ENCODE measurements at regions not wholly inside any gene's neighbourhood (a gene's known extent, or its start where the extent isn't known, plus 50 kb on each side); places are given as distances from the start of the nearest gene placed in this dataset.
"Not testable (repeated sequence)": the region's sequence is repeated elsewhere in the genome, so short reads cannot be mapped to it uniquely, and the experiment has no call there.

- Histone ChIP-seq H3K4me1 (no peaks in the 10 kb centered on the region), H3K27me3 (no peaks in the 10 kb centered on the region), H3K36me3 (no peaks in the 10 kb centered on the region), H3K4me3 (no peak overlapping the region), H3K9me3 (no peaks in the 10 kb centered on the region), H3K27ac (no peak overlapping the region)
- intact Hi-C loops (cut with DNase I; ENCODE audit: low total_unique reads) = no loop called here
- TF ChIP-seq CTCF (IDR thresholded peaks at IDR 0.05) = no peak
- no peak for DNase-seq
Observed at GRCh38 chr5:130643321-130643720, 521.7 kb downstream of the HINT1 start.

DNA sequence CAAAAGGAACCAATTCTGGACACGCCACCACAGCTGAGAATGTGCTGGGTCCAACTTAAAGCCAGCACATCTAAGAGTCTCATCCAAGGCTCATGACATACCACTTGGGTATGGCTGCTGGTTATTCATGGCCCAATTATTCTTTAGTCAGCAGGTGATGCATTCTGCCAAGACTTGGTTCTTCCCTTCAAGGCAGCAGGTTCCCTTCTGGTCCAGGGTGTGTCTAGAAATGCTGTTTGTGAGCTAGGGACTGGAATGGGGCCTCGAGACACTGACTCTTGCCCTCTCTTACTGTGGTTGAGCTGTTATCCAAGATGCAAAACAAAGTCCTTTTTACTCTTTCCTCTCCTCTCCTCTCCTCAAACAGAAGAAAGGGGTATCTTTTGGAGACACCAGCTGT, 522.6 kb downstream of the HINT1 start:
- intact Hi-C loops (cut with DNase I; ENCODE audit: low total_unique reads) = no loop called here
- no peak for TF ChIP-seq CTCF (IDR thresholded peaks at IDR 0.05)
- no peaks in the 10 kb centered on the region for H3K27me3 ChIP-seq
- H3K4me1 ChIP-seq = no peaks in the 10 kb centered on the region
- no peaks in the 10 kb centered on the region for H3K9me3 ChIP-seq
- DNase-seq = no peak
- no peak overlapping the region for H3K27ac ChIP-seq
- H3K36me3 ChIP-seq = no peaks in the 10 kb centered on the region
- no peak overlapping the region for H3K4me3 ChIP-seq

GRCh38 chr5:130627145-130627544, 537.9 kb downstream of the HINT1 start:
- intact Hi-C loops (cut with DNase I; ENCODE audit: low total_unique reads) = no loop called here
- DNase-seq = no peak
- Histone ChIP-seq H3K9me3 (peaks cover 0 to 11% (median 2%) of the 10 kb centered on the region in 3 donors), H3K4me1 (no peaks in the 10 kb centered on the region), H3K27me3 (no peaks in the 10 kb centered on the region), H3K4me3 (no peak overlapping the region), H3K36me3 (no peaks in the 10 kb centered on the region), H3K27ac (no peak overlapping the region)
- no peak for TF ChIP-seq CTCF (IDR thresholded peaks at IDR 0.05)

DNA sequence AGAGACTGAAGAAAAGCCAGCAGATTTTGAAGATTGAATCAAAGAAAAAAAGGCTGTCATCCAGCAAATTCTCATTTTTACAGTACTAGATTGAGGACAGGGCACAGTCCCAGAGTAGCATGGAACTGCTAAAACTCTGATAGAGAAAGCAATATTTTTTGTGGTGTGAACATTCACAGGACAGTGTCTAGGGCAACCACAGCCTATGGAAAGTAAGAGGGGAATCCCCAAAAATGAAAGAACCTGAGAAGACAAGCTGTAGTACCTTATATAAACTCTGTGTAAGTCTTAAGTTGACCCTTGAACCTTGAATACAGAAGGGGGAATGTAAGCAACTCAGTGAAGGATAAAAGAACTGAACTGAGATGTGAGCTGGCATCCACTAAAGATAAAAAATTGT, 540.3 kb downstream of the HINT1 start:
- no peak for DNase-seq
- Histone ChIP-seq H3K27me3 (no peaks in the 10 kb centered on the region), H3K27ac (no peak overlapping the region), H3K36me3 (no peaks in the 10 kb centered on the region), H3K9me3 (peaks cover 0 to 3% (median 0%) of the 10 kb centered on the region in 3 donors), H3K4me3 (no peak overlapping the region), H3K4me1 (no peaks in the 10 kb centered on the region)
- no peak for TF ChIP-seq CTCF (IDR thresholded peaks at IDR 0.05)
- intact Hi-C loops (cut with DNase I; ENCODE audit: low total_unique reads) = no loop called here

DNA sequence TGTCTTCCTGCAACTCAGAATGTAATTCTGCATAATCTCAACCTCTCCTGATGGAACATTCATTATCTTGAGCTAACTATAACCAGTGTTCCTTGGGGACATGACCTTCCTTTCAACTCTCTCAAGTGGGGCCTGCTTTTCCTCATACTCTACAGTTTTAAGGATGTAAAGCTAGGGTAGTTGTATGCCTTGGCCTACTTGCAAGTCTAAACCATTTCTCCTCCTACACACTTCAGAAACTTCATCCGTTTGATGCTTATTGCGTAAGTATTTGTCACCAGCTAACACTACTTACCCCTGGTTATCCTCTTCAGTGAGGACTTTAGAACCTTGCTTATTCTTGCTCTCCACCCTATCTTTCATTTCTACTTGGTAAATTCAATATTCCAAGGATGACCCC, 548.9 kb downstream of the HINT1 start:
- intact Hi-C loops (cut with DNase I; ENCODE audit: low total_unique reads) = no loop called here
- H3K27me3 ChIP-seq = no peaks in the 10 kb centered on the region
- no peak overlapping the region for H3K27ac ChIP-seq
- TF ChIP-seq CTCF (IDR thresholded peaks at IDR 0.05) = no peak
- H3K36me3 ChIP-seq = no peaks in the 10 kb centered on the region
- H3K4me3 ChIP-seq = no peak overlapping the region
- no peaks in the 10 kb centered on the region for H3K4me1 ChIP-seq
- DNase-seq = no peak
- no peaks in the 10 kb centered on the region for H3K9me3 ChIP-seq

- intact Hi-C loops (cut with DNase I; ENCODE audit: low total_unique reads) = no loop called here
- no peak for TF ChIP-seq CTCF (IDR thresholded peaks at IDR 0.05)
- Histone ChIP-seq H3K27ac (no peak overlapping the region), H3K36me3 (no peaks in the 10 kb centered on the region), H3K4me3 (no peak overlapping the region), H3K4me1 (no peaks in the 10 kb centered on the region), H3K27me3 (no peaks in the 10 kb centered on the region), H3K9me3 (no peaks in the 10 kb centered on the region)
- no peak for DNase-seq
Observed at GRCh38 chr5:130605234-130605633, 559.8 kb downstream of the HINT1 start.

DNA sequence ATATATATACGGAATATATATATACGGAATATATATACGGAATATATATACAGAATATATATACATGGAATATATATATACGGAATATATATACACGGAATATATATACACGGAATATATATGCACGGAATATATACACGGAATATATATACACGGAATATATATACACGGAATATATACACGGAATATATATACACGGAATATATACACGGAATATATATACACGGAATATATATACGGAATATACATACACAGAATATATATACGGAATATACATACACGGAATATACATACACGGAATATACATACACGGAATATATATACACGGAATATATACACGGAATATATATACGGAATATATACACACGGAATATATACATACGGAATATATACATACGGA, 568.4 kb downstream of the HINT1 start:
- H3K4me3 ChIP-seq; DNase-seq; H3K27ac ChIP-seq; H3K27me3 ChIP-seq; H3K9me3 ChIP-seq; intact Hi-C loops (cut with DNase I; ENCODE audit: low total_unique reads); H3K36me3 ChIP-seq; H3K4me1 ChIP-seq: not testable (repeated sequence)

All from tibial artery (tissue), 4 donors.